ENCODE measurements at regions not wholly inside any gene's neighbourhood (a gene's known extent, or its start where the extent isn't known, plus 50 kb on each side); places are given as distances from the start of the nearest gene placed in this dataset.

- TF ChIP-seq, protein P1, sequence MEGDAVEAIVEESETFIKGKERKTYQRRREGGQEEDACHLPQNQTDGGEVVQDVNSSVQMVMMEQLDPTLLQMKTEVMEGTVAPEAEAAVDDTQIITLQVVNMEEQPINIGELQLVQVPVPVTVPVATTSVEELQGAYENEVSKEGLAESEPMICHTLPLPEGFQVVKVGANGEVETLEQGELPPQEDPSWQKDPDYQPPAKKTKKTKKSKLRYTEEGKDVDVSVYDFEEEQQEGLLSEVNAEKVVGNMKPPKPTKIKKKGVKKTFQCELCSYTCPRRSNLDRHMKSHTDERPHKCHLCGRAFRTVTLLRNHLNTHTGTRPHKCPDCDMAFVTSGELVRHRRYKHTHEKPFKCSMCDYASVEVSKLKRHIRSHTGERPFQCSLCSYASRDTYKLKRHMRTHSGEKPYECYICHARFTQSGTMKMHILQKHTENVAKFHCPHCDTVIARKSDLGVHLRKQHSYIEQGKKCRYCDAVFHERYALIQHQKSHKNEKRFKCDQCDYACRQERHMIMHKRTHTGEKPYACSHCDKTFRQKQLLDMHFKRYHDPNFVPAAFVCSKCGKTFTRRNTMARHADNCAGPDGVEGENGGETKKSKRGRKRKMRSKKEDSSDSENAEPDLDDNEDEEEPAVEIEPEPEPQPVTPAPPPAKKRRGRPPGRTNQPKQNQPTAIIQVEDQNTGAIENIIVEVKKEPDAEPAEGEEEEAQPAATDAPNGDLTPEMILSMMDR (IDR thresholded peaks at IDR 0.05), result no peak
- no peak for TF ChIP-seq POLR2A (IDR thresholded peaks at IDR 0.05)
Observed at GRCh38 chr2:4576075-4576474, 872.7 kb downstream of the DCDC2C start.

All from thyroid gland (tissue), 4 donors.